ENCODE measurements at regions not wholly inside any gene's neighbourhood (a gene's known extent, or its start where the extent isn't known, plus 50 kb on each side); places are given as distances from the start of the nearest gene placed in this dataset.

DNA sequence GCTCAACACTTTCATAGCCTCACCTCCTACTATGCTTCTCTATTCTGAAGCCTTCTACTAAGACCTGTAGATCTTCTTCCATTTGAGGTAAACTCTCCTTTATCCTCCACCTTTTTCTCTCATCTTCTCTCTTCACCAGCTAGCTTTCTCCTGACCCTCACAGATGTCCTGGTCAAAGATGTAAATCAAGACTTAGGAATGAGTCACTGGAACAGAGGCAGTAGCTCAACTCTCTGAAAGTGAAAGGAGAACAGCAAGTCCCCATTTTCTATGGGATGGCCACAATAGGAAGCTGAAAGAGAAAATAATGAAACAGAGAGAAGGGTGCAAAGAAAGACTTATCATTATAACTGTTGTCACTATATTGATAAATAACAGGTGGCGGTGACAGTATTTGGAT lies 86.1 kb upstream of the DOCK9 start:
- Histone ChIP-seq H3K27me3 (ENCODE audit: low read depth) (no peaks in the 10 kb centered on the region), H3K4me3 (no peak overlapping the region), H3K27ac (no peak overlapping the region), H3K36me3 (no peaks in the 10 kb centered on the region), H3K4me1 (peaks cover 35% of the 10 kb centered on the region), H3K9me3 (no peaks in the 10 kb centered on the region)
- intact Hi-C loops (cut with DNase I): no loop called here
- no peak for DNase-seq
- TF ChIP-seq, protein P1, sequence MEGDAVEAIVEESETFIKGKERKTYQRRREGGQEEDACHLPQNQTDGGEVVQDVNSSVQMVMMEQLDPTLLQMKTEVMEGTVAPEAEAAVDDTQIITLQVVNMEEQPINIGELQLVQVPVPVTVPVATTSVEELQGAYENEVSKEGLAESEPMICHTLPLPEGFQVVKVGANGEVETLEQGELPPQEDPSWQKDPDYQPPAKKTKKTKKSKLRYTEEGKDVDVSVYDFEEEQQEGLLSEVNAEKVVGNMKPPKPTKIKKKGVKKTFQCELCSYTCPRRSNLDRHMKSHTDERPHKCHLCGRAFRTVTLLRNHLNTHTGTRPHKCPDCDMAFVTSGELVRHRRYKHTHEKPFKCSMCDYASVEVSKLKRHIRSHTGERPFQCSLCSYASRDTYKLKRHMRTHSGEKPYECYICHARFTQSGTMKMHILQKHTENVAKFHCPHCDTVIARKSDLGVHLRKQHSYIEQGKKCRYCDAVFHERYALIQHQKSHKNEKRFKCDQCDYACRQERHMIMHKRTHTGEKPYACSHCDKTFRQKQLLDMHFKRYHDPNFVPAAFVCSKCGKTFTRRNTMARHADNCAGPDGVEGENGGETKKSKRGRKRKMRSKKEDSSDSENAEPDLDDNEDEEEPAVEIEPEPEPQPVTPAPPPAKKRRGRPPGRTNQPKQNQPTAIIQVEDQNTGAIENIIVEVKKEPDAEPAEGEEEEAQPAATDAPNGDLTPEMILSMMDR (IDR thresholded peaks at IDR 0.05): no peak
- no peak for ATAC-seq

DNA sequence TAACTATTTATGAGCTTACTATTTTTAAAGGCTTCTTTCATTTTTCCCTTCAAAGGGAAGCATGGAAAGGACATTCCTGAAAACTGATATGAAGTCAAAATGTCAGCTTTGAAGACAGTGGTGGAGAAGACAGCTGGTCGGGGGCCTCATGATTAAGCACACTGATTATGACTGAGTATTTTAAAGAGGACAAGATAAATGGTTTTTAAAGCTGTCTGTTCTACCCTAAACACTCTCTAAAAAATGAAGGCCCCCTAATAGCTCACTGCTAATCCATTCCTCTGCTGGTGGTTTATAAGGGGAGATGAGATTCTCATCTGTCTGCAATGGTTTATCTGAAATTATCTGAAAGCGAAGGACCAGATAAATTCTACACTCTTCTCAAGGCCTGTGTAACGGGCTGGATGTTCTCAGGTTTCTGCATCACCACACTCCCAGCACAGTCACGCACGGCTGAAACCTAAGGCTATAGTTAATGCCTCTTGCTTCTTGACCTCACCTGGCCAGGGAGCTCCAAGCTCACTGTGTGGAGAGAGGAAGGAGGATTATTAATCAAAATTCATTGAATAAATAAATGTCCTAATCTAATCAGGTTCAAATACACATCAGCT lies 86.9 kb upstream of the DOCK9 start:
- Histone ChIP-seq H3K27ac (no peak overlapping the region), H3K27me3 (ENCODE audit: low read depth) (no peaks in the 10 kb centered on the region), H3K36me3 (no peaks in the 10 kb centered on the region), H3K4me3 (no peak overlapping the region), H3K4me1 (peaks cover 35% of the 10 kb centered on the region), H3K9me3 (no peaks in the 10 kb centered on the region)
- no peak for DNase-seq
- intact Hi-C loops (cut with DNase I): no loop called here
- no peak for ATAC-seq
- TF ChIP-seq, protein P1 (IDR thresholded peaks at IDR 0.05): no peak

DNA sequence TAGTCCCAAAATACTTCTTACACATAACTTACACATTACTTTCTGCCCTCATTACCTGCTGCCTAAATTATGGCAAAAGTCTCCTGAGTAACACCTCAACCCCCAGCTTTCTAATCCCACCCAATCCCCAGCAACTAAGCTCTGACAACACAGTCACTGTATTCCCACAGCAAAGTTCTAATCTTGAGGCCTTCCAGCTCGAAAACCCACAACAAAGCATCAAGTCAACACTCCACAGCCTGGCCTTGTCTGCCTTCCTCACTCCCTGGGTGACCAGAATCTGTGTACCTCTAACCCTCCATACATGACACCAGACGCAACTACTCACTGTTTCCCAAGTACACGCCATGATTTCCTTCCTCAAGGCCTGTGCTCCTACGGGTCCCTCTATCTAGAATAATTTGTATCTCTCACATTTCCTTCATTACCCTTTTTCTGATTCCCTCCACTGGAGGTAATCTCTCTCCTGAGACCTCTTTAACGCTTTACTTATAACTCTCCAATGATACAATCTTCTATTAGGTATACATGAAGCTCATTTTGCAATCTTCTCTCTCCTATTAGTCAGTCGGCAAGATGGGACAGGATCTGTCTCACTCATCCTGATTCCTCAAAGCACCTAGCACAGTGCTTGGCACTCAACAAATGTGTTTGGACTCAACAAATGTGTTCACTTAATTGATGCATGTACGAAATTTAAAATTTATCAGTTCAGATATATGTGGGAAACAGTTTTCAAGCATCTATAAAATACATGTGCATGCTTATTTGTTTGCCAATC lies 87.6 kb upstream of the DOCK9 start:
- Histone ChIP-seq H3K9me3 (no peaks in the 10 kb centered on the region), H3K27ac (no peak overlapping the region), H3K36me3 (no peaks in the 10 kb centered on the region), H3K27me3 (ENCODE audit: low read depth) (no peaks in the 10 kb centered on the region), H3K4me1 (peaks cover 35% of the 10 kb centered on the region), H3K4me3 (no peak overlapping the region)
- DNase-seq (no peak), ATAC-seq (no peak)
- intact Hi-C loops (cut with DNase I): no loop called here
- TF ChIP-seq, protein P1 (IDR thresholded peaks at IDR 0.05): no peak

DNA sequence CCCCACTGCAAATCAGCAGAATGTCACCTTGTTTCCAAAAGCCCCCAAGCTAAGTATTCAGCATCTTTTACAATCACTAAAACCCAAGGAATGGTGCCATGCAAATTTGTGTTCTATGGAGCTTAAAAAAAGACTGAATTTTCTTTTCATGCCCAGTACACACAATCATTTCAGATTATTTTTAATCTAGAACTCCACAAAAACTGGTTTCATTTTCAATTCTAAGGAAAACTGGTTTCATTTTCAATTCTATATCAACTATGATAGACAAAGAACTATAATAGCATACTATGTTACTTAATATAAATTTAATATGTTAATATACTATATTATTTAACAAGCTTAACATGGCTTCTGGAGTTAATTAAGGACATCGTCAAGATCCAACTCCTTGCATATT lies 88.4 kb upstream of the DOCK9 start:
- H3K4me1 ChIP-seq: peaks cover 34% of the 10 kb centered on the region
- H3K4me3 ChIP-seq: no peak overlapping the region
- DNase-seq (no peak), ATAC-seq (no peak)
- no peaks in the 10 kb centered on the region for H3K9me3 ChIP-seq
- no peaks in the 10 kb centered on the region for H3K27me3 ChIP-seq (ENCODE audit: low read depth)
- intact Hi-C loops (cut with DNase I): no loop called here
- TF ChIP-seq, protein P1 (IDR thresholded peaks at IDR 0.05): no peak
- no peaks in the 10 kb centered on the region for H3K36me3 ChIP-seq
- H3K27ac ChIP-seq: no peak overlapping the region

DNA sequence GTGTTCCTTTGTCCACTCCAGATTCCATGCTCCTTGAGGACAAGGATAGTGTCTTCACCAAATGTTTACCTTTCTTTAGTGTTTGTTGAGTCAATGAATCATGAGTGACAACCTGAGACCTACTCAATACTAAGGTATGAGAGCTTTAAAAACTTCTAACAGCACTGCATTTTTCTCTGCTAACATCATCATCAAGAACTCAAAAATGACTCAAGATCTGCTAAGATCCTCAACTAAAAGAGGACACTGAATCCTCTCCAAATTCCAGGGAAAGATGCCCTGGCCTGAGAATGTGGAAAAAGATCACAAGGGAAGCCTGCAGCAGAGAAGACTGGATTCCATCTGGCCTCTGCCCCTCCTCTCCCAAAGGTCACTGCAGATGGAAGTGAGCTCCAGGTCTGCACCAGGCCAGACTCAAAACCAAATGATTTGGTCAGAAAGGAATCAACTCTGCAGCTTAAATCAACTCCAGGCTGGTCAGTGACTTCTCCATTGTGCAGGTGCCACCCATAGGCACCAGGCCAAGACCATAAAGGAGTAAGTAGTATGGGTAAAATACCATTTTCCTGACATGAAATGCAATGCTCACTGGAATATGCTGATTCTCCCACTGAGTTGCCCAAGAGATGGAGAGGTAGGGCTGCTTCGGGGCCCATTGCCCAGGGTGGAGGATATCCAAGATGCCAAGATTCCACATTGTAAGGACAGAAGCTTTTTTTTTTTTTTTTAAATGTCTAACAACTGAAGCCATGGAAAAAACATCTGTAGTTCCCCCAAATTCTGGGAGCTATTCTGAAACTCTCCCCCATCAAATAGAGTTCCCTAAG lies 89.5 kb upstream of the DOCK9 start:
- TF ChIP-seq, protein P1 (IDR thresholded peaks at IDR 0.05): no peak
- intact Hi-C loops (cut with DNase I): no loop called here
- no peak for DNase-seq
- Histone ChIP-seq H3K27me3 (ENCODE audit: low read depth) (no peaks in the 10 kb centered on the region), H3K27ac (no peak overlapping the region), H3K4me3 (no peak overlapping the region), H3K9me3 (no peaks in the 10 kb centered on the region), H3K36me3 (no peaks in the 10 kb centered on the region), H3K4me1 (peaks cover 24% of the 10 kb centered on the region)
- ATAC-seq: peak in 1 of 2 donors; percentile 66
